NT2/D1 (cell line): ENCODE measurements at regions not wholly inside any gene's neighbourhood (a gene's known extent, or its start where the extent isn't known, plus 50 kb on each side); places are given as distances from the start of the nearest gene placed in this dataset.

Experiments
- DNase-seq: peaks from one replicate; pipeline ENCODE4 v3.0.0-alpha.2; 2011; ENCODE audit warnings: low read depth, low spot score
- H3K27me3 ChIP-seq: 2 replicates; pipeline ENCODE4 v1.6.0; 2011; ENCODE audit warnings: mild to moderate bottlenecking; ENCODE audit not compliant: insufficient read length, insufficient read depth
- H3K36me3 ChIP-seq: 2 replicates; pipeline ENCODE4 v1.6.1; 2011; ENCODE audit warnings: mild to moderate bottlenecking, low read length, mixed read lengths; ENCODE audit not compliant: insufficient read depth, insufficient read length
- H3K4me1 ChIP-seq: 2 replicates; pipeline ENCODE4 v1.5.1; 2011; ENCODE audit not compliant: insufficient read depth, insufficient read length
- H3K4me3 ChIP-seq: 2 replicates; pipeline ENCODE4 v1.5.1; 2011; ENCODE audit warnings: low read depth; ENCODE audit not compliant: insufficient read length
- H3K9ac ChIP-seq: 2 replicates; pipeline ENCODE4 v1.6.0; 2011; ENCODE audit warnings: low read depth; ENCODE audit not compliant: insufficient read length
- H3K9me3 ChIP-seq: 2 replicates; pipeline ENCODE4 v1.5.1; 2011; ENCODE audit warnings: mild to moderate bottlenecking, low read length; ENCODE audit not compliant: insufficient read depth
- SUZ12 ChIP-seq: IDR thresholded peaks from 2 replicates; pipeline ENCODE4 v1.6.1; 2011; ENCODE audit not compliant: insufficient read length, insufficient read depth; ENCODE audit errors: extremely low read depth
- YY1 ChIP-seq: IDR thresholded peaks from 2 replicates; pipeline ENCODE4 v1.6.1; 2011; ENCODE audit not compliant: insufficient read length, insufficient read depth
- ZNF274 ChIP-seq: IDR thresholded peaks from 2 replicates; pipeline ENCODE4 v1.6.1; 2011; ENCODE audit warnings: mild to moderate bottlenecking, low read depth, low read length

DNA sequence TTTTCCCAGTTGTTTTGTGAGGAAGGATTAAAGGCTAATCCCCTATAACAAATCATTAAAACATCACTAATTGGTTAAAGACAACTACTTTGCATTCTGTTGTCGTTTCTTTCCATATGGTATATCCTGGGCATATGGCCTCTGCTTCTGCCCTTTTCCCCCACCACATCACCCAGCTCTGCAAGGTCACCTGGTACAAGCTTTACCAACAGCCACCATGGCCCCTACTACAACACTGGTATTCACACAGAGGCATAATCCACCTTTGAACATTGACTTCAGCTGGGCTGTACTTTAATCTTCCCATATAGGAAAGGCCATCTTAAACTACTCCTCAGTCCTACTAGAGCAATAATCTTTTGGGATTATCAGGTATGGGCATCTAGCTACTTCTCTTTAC lies 866.1 kb downstream of the TLE4 start:
- DNase-seq = no peak
- H3K4me1 ChIP-seq = no peaks in the 10 kb centered on the region
- TF ChIP-seq SUZ12 (no peak), ZNF274 (no peak), YY1 (no peak)
- H3K27me3 ChIP-seq = no peaks in the 10 kb centered on the region
- H3K4me3 ChIP-seq = no peak overlapping the region
- no peak overlapping the region for H3K9ac ChIP-seq
- no peaks in the 10 kb centered on the region for H3K36me3 ChIP-seq
- H3K9me3 ChIP-seq = no peaks in the 10 kb centered on the region

DNA sequence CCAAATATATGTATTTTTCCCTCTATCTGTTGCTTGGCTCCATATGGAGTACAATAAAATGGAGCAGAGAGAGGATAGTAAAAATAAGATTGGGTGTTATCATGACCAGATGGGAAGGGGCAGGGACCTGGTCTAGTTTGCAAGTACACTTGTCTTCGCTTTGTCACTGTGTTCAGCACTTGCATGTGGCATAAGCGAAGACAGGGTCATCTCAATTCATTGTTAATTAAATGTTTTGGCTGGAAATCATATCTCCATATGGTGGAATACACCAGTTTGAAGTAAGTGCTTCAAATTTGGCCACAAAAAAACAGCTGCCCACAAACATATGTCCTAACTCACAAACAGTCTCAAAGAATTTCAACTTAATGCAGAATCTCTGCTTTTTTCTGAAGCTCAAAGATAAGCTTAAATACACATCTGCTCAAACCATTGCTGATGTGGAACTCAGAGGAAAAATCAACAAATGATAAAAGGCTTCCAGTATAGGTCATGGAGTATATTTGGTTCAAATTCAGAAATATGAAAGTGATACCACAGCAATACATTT lies 865.4 kb downstream of the TLE4 start:
- Histone ChIP-seq H3K4me3 (no peak overlapping the region), H3K4me1 (no peaks in the 10 kb centered on the region), H3K9ac (no peak overlapping the region), H3K9me3 (no peaks in the 10 kb centered on the region), H3K36me3 (no peaks in the 10 kb centered on the region), H3K27me3 (no peaks in the 10 kb centered on the region)
- TF ChIP-seq ZNF274 = no peak
- no peak for TF ChIP-seq SUZ12
- no peak for TF ChIP-seq YY1
- DNase-seq = no peak

DNA sequence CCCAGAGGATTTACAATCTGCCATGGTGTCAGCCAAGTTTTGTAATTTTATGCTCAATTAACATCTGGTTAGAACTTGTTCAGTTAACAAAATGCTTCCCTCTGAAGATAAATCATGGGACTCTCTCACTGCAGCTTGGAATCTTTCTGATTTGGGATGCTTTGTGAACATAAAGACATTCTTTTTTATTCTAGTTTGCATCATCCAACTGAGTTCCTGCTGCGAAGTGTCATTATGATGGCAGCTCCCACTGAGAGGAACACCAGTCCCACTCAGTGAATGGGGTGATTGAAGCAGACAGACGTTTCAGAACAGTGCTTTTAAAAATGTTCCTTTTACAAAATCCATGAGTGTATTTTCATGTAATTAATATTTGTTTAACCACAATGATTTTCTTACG lies 863.8 kb downstream of the TLE4 start:
- H3K4me3 ChIP-seq = no peak overlapping the region
- DNase-seq = no peak
- H3K9ac ChIP-seq = no peak overlapping the region
- H3K9me3 ChIP-seq = no peaks in the 10 kb centered on the region
- no peaks in the 10 kb centered on the region for H3K36me3 ChIP-seq
- H3K4me1 ChIP-seq = no peaks in the 10 kb centered on the region
- no peak for TF ChIP-seq SUZ12
- TF ChIP-seq ZNF274 = no peak
- no peak for TF ChIP-seq YY1
- H3K27me3 ChIP-seq = no peaks in the 10 kb centered on the region

GRCh38 chr9:80426992-80427391 lies 855.2 kb downstream of the TLE4 start:
- no peak for DNase-seq
- H3K9ac ChIP-seq = no peak overlapping the region
- no peaks in the 10 kb centered on the region for H3K9me3 ChIP-seq
- TF ChIP-seq ZNF274 (no peak), SUZ12 (no peak), YY1 (no peak)
- no peaks in the 10 kb centered on the region for H3K27me3 ChIP-seq
- H3K4me3 ChIP-seq = no peak overlapping the region
- no peaks in the 10 kb centered on the region for H3K4me1 ChIP-seq
- no peaks in the 10 kb centered on the region for H3K36me3 ChIP-seq

- Histone ChIP-seq H3K36me3 (no peaks in the 10 kb centered on the region), H3K9me3 (peaks cover 23% of the 10 kb centered on the region), H3K4me3 (no peak overlapping the region), H3K9ac (no peak overlapping the region), H3K4me1 (no peaks in the 10 kb centered on the region), H3K27me3 (no peaks in the 10 kb centered on the region)
- TF ChIP-seq ZNF274 = no peak
- no peak for TF ChIP-seq YY1
- no peak for TF ChIP-seq SUZ12
- no peak for DNase-seq
These were observed 845.5 kb downstream of the TLE4 start for GRCh38 chr9:80417211-80417773.

DNA sequence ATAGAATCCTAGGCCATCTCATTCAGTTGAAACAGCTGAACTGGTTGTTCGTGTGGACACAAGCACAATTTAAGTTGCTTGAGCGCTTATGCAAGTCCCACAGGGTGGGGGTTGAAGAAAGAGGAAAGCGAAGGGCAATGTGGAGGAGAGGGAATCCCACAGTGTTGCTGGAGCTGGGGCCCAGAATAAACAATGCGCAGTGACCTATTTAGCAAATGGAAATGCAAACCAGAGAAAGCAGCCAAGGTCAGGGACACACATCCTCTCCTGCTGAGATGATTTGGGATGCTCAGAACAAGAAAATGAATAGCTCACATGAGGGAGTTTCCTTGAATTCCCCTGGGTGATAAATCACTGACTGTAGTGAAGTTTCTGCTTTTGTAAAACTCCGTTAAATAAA lies 838.3 kb downstream of the TLE4 start:
- TF ChIP-seq YY1 (no peak), ZNF274 (no peak), SUZ12 (no peak)
- Histone ChIP-seq H3K36me3 (no peaks in the 10 kb centered on the region), H3K9ac (no peak overlapping the region), H3K4me1 (no peaks in the 10 kb centered on the region), H3K9me3 (peaks cover 24% of the 10 kb centered on the region), H3K27me3 (no peaks in the 10 kb centered on the region), H3K4me3 (no peak overlapping the region)
- DNase-seq = peak; percentile 85

- H3K4me3 ChIP-seq = no peak overlapping the region
- H3K4me1 ChIP-seq = no peaks in the 10 kb centered on the region
- no peak overlapping the region for H3K9ac ChIP-seq
- H3K27me3 ChIP-seq = no peaks in the 10 kb centered on the region
- peaks cover 24% of the 10 kb centered on the region for H3K9me3 ChIP-seq
- H3K36me3 ChIP-seq = no peaks in the 10 kb centered on the region
- no peak for DNase-seq
- TF ChIP-seq SUZ12 (no peak), ZNF274 (no peak), YY1 (no peak)
These were observed 835.5 kb downstream of the TLE4 start for GRCh38 chr9:80407220-80407619.

DNA sequence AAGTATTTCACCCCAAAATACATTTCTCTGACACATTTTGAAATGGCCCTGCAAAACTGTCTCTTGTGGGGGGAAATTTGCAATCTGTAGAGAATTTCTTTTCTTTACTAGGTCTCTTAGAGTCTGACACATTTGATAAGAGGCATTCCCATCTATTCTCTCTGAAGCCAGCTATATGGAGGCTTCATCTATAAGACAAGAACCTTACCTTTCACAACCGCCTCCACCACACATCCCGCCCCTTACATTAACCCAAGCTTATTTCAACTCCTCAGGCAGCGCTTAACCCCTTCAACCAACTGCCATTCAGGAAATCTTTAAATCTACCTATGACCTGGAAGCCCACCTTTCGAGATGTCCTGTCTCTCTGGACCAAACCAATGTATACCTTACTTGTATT lies 829.5 kb downstream of the TLE4 start:
- Histone ChIP-seq H3K4me1 (no peaks in the 10 kb centered on the region), H3K27me3 (no peaks in the 10 kb centered on the region), H3K9ac (no peak overlapping the region), H3K4me3 (no peak overlapping the region), H3K36me3 (no peaks in the 10 kb centered on the region), H3K9me3 (0 out of 2 replicates have a peak, but pooled peaks cover 2% of the 10 kb centered on the region)
- no peak for TF ChIP-seq ZNF274
- no peak for TF ChIP-seq YY1
- no peak for TF ChIP-seq SUZ12
- no peak for DNase-seq
